ENCODE measurements at regions not wholly inside any gene's neighbourhood (a gene's known extent, or its start where the extent isn't known, plus 50 kb on each side); places are given as distances from the start of the nearest gene placed in this dataset.

GRCh38 chr20:7432612-7433011 lies 507.6 kb downstream of the HAO1 start:
- TF ChIP-seq CTCF (IDR thresholded peaks at IDR 0.05) (no peak), EP300 (IDR thresholded peaks at IDR 0.05) (no peak)

Data from tibial nerve (tissue), 4 donors.